B cell (primary cell): ENCODE measurements at regions not wholly inside any gene's neighbourhood (a gene's known extent, or its start where the extent isn't known, plus 50 kb on each side); places are given as distances from the start of the nearest gene placed in this dataset.

Experiments
- ATAC-seq: fragments of 200-7000 bp; cut with Tn5 transposase; one replicate; pipeline ENCODE4 v1.10.0; 2021; ENCODE audit warnings: low read depth, mild to moderate bottlenecking, moderate number of reproducible peaks, moderate library complexity
- CTCF ChIA-PET: fragments of 350-600 bp; sonication (Branson Sonifier 250); formaldehyde crosslinking; loops from one replicate; lab custom pipeline; 2021; ENCODE audit warnings: antibody characterized with exemption, inconsistent platforms; lab: Charles Lee
- POLR2A ChIA-PET: fragments of 350-600 bp; sonication (Branson Sonifier 250); formaldehyde crosslinking; loops from one replicate; lab custom pipeline; 2021; ENCODE audit warnings: antibody characterized with exemption; lab: Charles Lee
- DNase-seq: peaks from one replicate; pipeline ENCODE4 v3.0.0; 2013
- H2AFZ ChIP-seq: 2 replicates; pipeline ENCODE4 v1.6.1; 2012; ENCODE audit warnings: mild to moderate bottlenecking, low read depth, low read length; ENCODE audit not compliant: insufficient read depth, poor library complexity, severe bottlenecking
- H3K27ac ChIP-seq, 2 donors: 1 replicate in 1 of 2; 2 replicates in 1 of 2; pipeline ENCODE4 v1.5.1; 2012 to 2013; ENCODE audit warnings: low read length in 2 of 2, mild to moderate bottlenecking in 2 of 2, moderate library complexity in 1 of 2
- H3K27me3 ChIP-seq, 4 experiments: fragments of 200-600 bp in 1 of 4; sonication (generic) in 1 of 4; replicated peaks in 1 of 4; 1 replicate in 2 of 4; 2 replicates in 2 of 4; pipeline versions ENCODE4 v1.6.1 to v1.7.0; 2013 to 2016; ENCODE audit warnings: low read length in 3 of 4, mild to moderate bottlenecking in 2 of 4, mixed read lengths in 1 of 4, moderate library complexity in 1 of 4; ENCODE audit not compliant: insufficient read depth in 4 of 4, control insufficient read depth in 3 of 4; ENCODE audit errors: control extremely low read depth in 1 of 4
- H3K36me3 ChIP-seq, 2 experiments: replicated peaks in 1 of 2; 1 replicate in 1 of 2; 2 replicates in 1 of 2; pipeline versions ENCODE4 v1.6.1 to v1.7.1; 2013; ENCODE audit warnings: low read length in 1 of 2; ENCODE audit not compliant: insufficient read depth in 2 of 2, control insufficient read depth in 1 of 2; ENCODE audit errors: control extremely low read depth in 1 of 2, extremely low read depth in 1 of 2
- H3K4me1 ChIP-seq, 2 donors: fragments of 200-600 bp in 1 of 2; sonication (generic) in 1 of 2; 1 replicate in 1 of 2; 2 replicates in 1 of 2; pipeline versions ENCODE4 v1.5.1 to v1.6.1; 2013 to 2017; ENCODE audit warnings: low read length in 2 of 2; ENCODE audit not compliant: control insufficient read depth in 2 of 2, insufficient read depth in 2 of 2
- H3K4me2 ChIP-seq: replicated peaks from 2 replicates; pipeline ENCODE3; 2012; ENCODE audit warnings: mild to moderate bottlenecking, low read depth, low read length; ENCODE audit not compliant: poor library complexity, severe bottlenecking
- H3K4me3 ChIP-seq, 5 experiments: fragments of 200-600 bp in 1 of 5; sonication (generic) in 1 of 5; 1 replicate in 3 of 5; 2 replicates in 2 of 5; pipeline versions ENCODE4 v1.5.1 to v1.7.0; 2011 to 2016; ENCODE audit warnings: low read length in 4 of 5, mild to moderate bottlenecking in 4 of 5, low read depth in 2 of 5, control low read depth in 1 of 5, moderate library complexity in 1 of 5; ENCODE audit not compliant: insufficient read depth in 1 of 5; ENCODE audit errors: control extremely low read depth in 1 of 5, extremely low read depth in 1 of 5
- H3K79me2 ChIP-seq: fragments of 200-600 bp; sonication (generic); one replicate; pipeline ENCODE4 v1.6.0; 2016; ENCODE audit warnings: low read length; ENCODE audit not compliant: control insufficient read depth, insufficient read depth
- H3K9ac ChIP-seq: fragments of 200-600 bp; sonication (generic); 2 replicates; pipeline ENCODE4 v1.6.1; 2017; ENCODE audit warnings: mild to moderate bottlenecking, low read length, moderate library complexity
- H3K9me3 ChIP-seq, 3 donors: one replicate each; pipeline versions ENCODE4 v1.6.1 to v1.7.1; 2013; ENCODE audit warnings: low read length in 2 of 3; ENCODE audit not compliant: control insufficient read depth in 2 of 3, insufficient read depth in 1 of 3; ENCODE audit errors: control extremely low read depth in 1 of 3
- H4K20me1 ChIP-seq: 2 replicates; pipeline ENCODE4 v1.6.0; 2012; ENCODE audit warnings: mild to moderate bottlenecking, low read length; ENCODE audit not compliant: insufficient read depth, control insufficient read depth, poor library complexity, severe bottlenecking
- H3K27ac Mint-ChIP-seq: one replicate; pipeline ENCODE4 v1.8.0; 2021; ENCODE audit warnings: mixed read lengths
- H3K27me3 Mint-ChIP-seq: one replicate; pipeline ENCODE4 v1.8.0; 2021; ENCODE audit warnings: mixed read lengths
- H3K4me1 Mint-ChIP-seq: one replicate; pipeline ENCODE4 v1.8.0; 2021; ENCODE audit warnings: mixed read lengths
- H3K4me3 Mint-ChIP-seq: one replicate; pipeline ENCODE4 v1.8.0; 2021; ENCODE audit warnings: mixed read lengths
- H3K9me3 Mint-ChIP-seq: one replicate; pipeline ENCODE4 v1.8.0; 2022; ENCODE audit warnings: mixed read lengths; ENCODE audit not compliant: insufficient read depth
- CTCF ChIP-seq: fragments of 200-600 bp; IDR thresholded peaks from one replicate; pipeline ENCODE4 v1.8.0; 2022; ENCODE audit warnings: antibody characterized with exemption, mild to moderate bottlenecking
- EZH2 ChIP-seq: IDR thresholded peaks from 2 replicates; pipeline ENCODE4 v1.6.1; 2012; ENCODE audit warnings: borderline replicate concordance, low read depth, mild to moderate bottlenecking, moderate library complexity, low read length; ENCODE audit not compliant: insufficient read depth, poor library complexity, severe bottlenecking
- WGBS: methylation state at CpG from one replicate; pipeline ENCODE4 v1.1.5; 2013; ENCODE audit warnings: missing lambda C conversion rate; ENCODE audit not compliant: insufficient coverage; 5-methylcytosine and 5-hydroxymethylcytosine counted together
- intact Hi-C: fragments of 100-400 bp; cut with micrococcal nuclease; formaldehyde crosslinking; loops from one replicate; pipeline ENCODE4 v1.10.0; 2022

- no peak overlapping the region for H3K4me3 Mint-ChIP-seq
- no peak overlapping the region for H2AFZ ChIP-seq
- intact Hi-C loops: no loop called here
- H3K9me3 Mint-ChIP-seq: peaks cover 6% of the 10 kb centered on the region
- CTCF ChIA-PET: no interaction called here
- POLR2A ChIA-PET: no interaction called here
- no peaks in the 10 kb centered on the region for H3K9me3 ChIP-seq
- no peaks in the 10 kb centered on the region for H3K27me3 Mint-ChIP-seq
- no peak overlapping the region for H3K4me3 ChIP-seq
- no peaks in the 10 kb centered on the region for H3K4me1 ChIP-seq
- H3K27ac ChIP-seq: no peak overlapping the region
- no peak overlapping the region for H3K9ac ChIP-seq
- H3K27me3 ChIP-seq: no peaks in the 10 kb centered on the region
- H3K4me2 ChIP-seq: no peak overlapping the region
- WGBS: 100% methylated on average over 1 of the region's 2 CpGs
- no peaks in the 10 kb centered on the region for H3K79me2 ChIP-seq
- no peaks in the 10 kb centered on the region for H3K36me3 ChIP-seq
- no peaks in the 10 kb centered on the region for H4K20me1 ChIP-seq
- no peaks in the 10 kb centered on the region for H3K4me1 Mint-ChIP-seq
- ATAC-seq (no peak), DNase-seq (no peak)
- H3K27ac Mint-ChIP-seq: no peak overlapping the region
- TF ChIP-seq EZH2 (no peak), CTCF (no peak)
Observed at GRCh38 chr2:103847276-103847675, 1006.6 kb upstream of the POU3F3 start.

GRCh38 chr2:103859238-103859637 is 994.7 kb upstream of the POU3F3 start:
- Histone ChIP-seq H3K79me2 (no peaks in the 10 kb centered on the region), H3K9me3 (no peaks in the 10 kb centered on the region), H3K4me3 (no peak overlapping the region), H3K27ac (no peak overlapping the region), H3K4me2 (no peak overlapping the region), H3K27me3 (no peaks in the 10 kb centered on the region), H3K4me1 (no peaks in the 10 kb centered on the region), H2AFZ (no peak overlapping the region), H3K9ac (no peak overlapping the region), H3K36me3 (no peaks in the 10 kb centered on the region), H4K20me1 (no peaks in the 10 kb centered on the region)
- Mint-ChIP-seq H3K27ac (no peak overlapping the region), H3K4me3 (no peak overlapping the region), H3K4me1 (no peaks in the 10 kb centered on the region), H3K27me3 (no peaks in the 10 kb centered on the region), H3K9me3 (no peaks in the 10 kb centered on the region)
- no CpG with 5 or more reads among the region's 2 CpGs for WGBS
- ATAC-seq (no peak), DNase-seq (no peak)
- no peak for TF ChIP-seq CTCF
- TF ChIP-seq EZH2: no peak
- intact Hi-C loops: no loop called here
- ChIA-PET POLR2A (no interaction called here), CTCF (no interaction called here)
